HEK293 (cell line): ENCODE measurements at regions not wholly inside any gene's neighbourhood (a gene's known extent, or its start where the extent isn't known, plus 50 kb on each side); places are given as distances from the start of the nearest gene placed in this dataset.

ENCODE experiments used
- CTCF ChIP-seq: fragments of 450-650 bp; formaldehyde crosslinking; IDR thresholded peaks from 2 replicates; pipeline ENCODE4 v1.5.1; 2016; ENCODE audit warnings: missing biosample characterization, missing genetic modification characterization
- INSM2 ChIP-seq: fragments of 450-650 bp; formaldehyde crosslinking; IDR thresholded peaks from 2 replicates; pipeline ENCODE4 v1.5.1; 2016; ENCODE audit warnings: missing biosample characterization, missing genetic modification characterization
- ZBTB49 ChIP-seq: fragments of 450-650 bp; formaldehyde crosslinking; IDR thresholded peaks from 2 replicates; pipeline ENCODE4 v1.5.1; 2016; ENCODE audit warnings: missing biosample characterization, missing genetic modification characterization, low read depth
- ZNF18 ChIP-seq: fragments of 450-650 bp; formaldehyde crosslinking; IDR thresholded peaks from 2 replicates; pipeline ENCODE4 v1.5.1; 2016; ENCODE audit warnings: missing biosample characterization, missing genetic modification characterization
- ZNF350 ChIP-seq: fragments of 450-650 bp; formaldehyde crosslinking; IDR thresholded peaks from 2 replicates; pipeline ENCODE4 v1.5.0; 2017; ENCODE audit warnings: missing biosample characterization, mild to moderate bottlenecking, missing genetic modification characterization
- ZNF544 ChIP-seq: fragments of 450-650 bp; formaldehyde crosslinking; IDR thresholded peaks from 2 replicates; pipeline ENCODE4 v1.5.0; 2017; ENCODE audit warnings: missing biosample characterization, missing genetic modification characterization

- no peak for TF ChIP-seq CTCF (tag by site-specific recombination)
- TF ChIP-seq ZBTB49 (tag by site-specific recombination): no peak
- TF ChIP-seq ZNF18 (tag by site-specific recombination): no peak
- no peak for TF ChIP-seq INSM2
- TF ChIP-seq ZNF350 (tag by site-specific recombination): no peak
- TF ChIP-seq ZNF544 (tag by site-specific recombination): no peak
Measured at GRCh38 chr4:141543176-141543575, 93.2 kb upstream of the IL15 start.
